NCI-H345 treated with DMSO at 0.1 percent for 48 hours (cell line): ENCODE measurements at regions not wholly inside any gene's neighbourhood (a gene's known extent, or its start where the extent isn't known, plus 50 kb on each side); places are given as distances from the start of the nearest gene placed in this dataset.
"Not testable (repeated sequence)": the region's sequence is repeated elsewhere in the genome, so short reads cannot be mapped to it uniquely, and the experiment has no call there.

ENCODE experiments used
- DNase-seq: peaks from one replicate; lab custom pipeline; 2025; ENCODE audit not compliant: unreplicated experiment; lab: John Stamatoyannopoulos, UW

GRCh38 chr1:196005426-196005825, 602.8 kb downstream of the KCNT2 start:
- DNase-seq: no peak

GRCh38 chr1:196004388-196004787, 603.9 kb downstream of the KCNT2 start:
- not testable (repeated sequence) for DNase-seq

GRCh38 chr1:196002906-196003305, 605.3 kb downstream of the KCNT2 start:
- DNase-seq: no peak

- DNase-seq: not testable (repeated sequence)
Observed at GRCh38 chr1:196002296-196002695, 605.9 kb downstream of the KCNT2 start.

- no peak for DNase-seq
Observed at GRCh38 chr1:196001188-196001587, 607.1 kb downstream of the KCNT2 start.

- no peak for DNase-seq
Observed at GRCh38 chr1:195999022-195999421, 609.2 kb downstream of the KCNT2 start.

- DNase-seq: no peak
Observed at GRCh38 chr1:195981448-195982139, 626.6 kb downstream of the KCNT2 start.

- DNase-seq: no peak
Observed at GRCh38 chr1:195979646-195980045, 628.6 kb downstream of the KCNT2 start.

- DNase-seq: no peak
Observed at GRCh38 chr1:195973311-195973904, 634.8 kb downstream of the KCNT2 start.

- no peak for DNase-seq
Observed at GRCh38 chr1:195971589-195971988, 636.7 kb downstream of the KCNT2 start.

GRCh38 chr1:195970209-195970608, 638.0 kb downstream of the KCNT2 start:
- no peak for DNase-seq

- no peak for DNase-seq
Observed at GRCh38 chr1:195965475-195965874, 642.8 kb downstream of the KCNT2 start.

GRCh38 chr1:195965036-195965435, 643.2 kb downstream of the KCNT2 start:
- no peak for DNase-seq

GRCh38 chr1:195964516-195964915, 643.7 kb downstream of the KCNT2 start:
- DNase-seq: no peak

GRCh38 chr1:195962051-195962450, 646.2 kb downstream of the KCNT2 start:
- no peak for DNase-seq

GRCh38 chr1:195960580-195960979, 647.7 kb downstream of the KCNT2 start:
- DNase-seq: no peak

- no peak for DNase-seq
Observed at GRCh38 chr1:195958131-195958530, 650.1 kb downstream of the KCNT2 start.

- DNase-seq: no peak
Observed at GRCh38 chr1:195956845-195957244, 651.4 kb downstream of the KCNT2 start.

GRCh38 chr1:195954848-195955247, 653.4 kb downstream of the KCNT2 start:
- DNase-seq: no peak

- DNase-seq: no peak
Observed at GRCh38 chr1:195951313-195951712, 656.9 kb downstream of the KCNT2 start.

GRCh38 chr1:195948123-195948895, 659.9 kb downstream of the KCNT2 start:
- DNase-seq: no peak

GRCh38 chr1:195946500-195946899, 661.7 kb downstream of the KCNT2 start:
- no peak for DNase-seq
